Tibial nerve (tissue), 4 donors: ENCODE measurements at regions not wholly inside any gene's neighbourhood (a gene's known extent, or its start where the extent isn't known, plus 50 kb on each side); places are given as distances from the start of the nearest gene placed in this dataset.

Experiments
- EP300 ChIP-seq, 2 donors: sonication (generic); formaldehyde crosslinking; IDR thresholded peaks; one replicate each; pipeline ENCODE4 v1.6.1; 2017; ENCODE audit warnings: antibody characterized with exemption in 2 of 2, mild to moderate bottlenecking in 1 of 2
- POLR2A ChIP-seq, 2 donors: fragments of 450-650 bp; IDR thresholded peaks; one replicate each; pipeline ENCODE4 v1.6.1; 2017; ENCODE audit warnings: antibody characterized with exemption in 2 of 2, mild to moderate bottlenecking in 2 of 2, moderate library complexity in 2 of 2
- TF ChIP-seq, protein P1 (sequence below), 5 experiments: fragments of 200-600 bp in 3 of 5; fragments of 450-650 bp in 2 of 5; sonication (generic) in 3 of 5; IDR thresholded peaks; one replicate each; pipeline ENCODE4 v1.5.1; 2016 to 2019; ENCODE audit warnings: antibody characterized with exemption in 5 of 5, mild to moderate bottlenecking in 3 of 5, moderate library complexity in 2 of 5

DNA sequence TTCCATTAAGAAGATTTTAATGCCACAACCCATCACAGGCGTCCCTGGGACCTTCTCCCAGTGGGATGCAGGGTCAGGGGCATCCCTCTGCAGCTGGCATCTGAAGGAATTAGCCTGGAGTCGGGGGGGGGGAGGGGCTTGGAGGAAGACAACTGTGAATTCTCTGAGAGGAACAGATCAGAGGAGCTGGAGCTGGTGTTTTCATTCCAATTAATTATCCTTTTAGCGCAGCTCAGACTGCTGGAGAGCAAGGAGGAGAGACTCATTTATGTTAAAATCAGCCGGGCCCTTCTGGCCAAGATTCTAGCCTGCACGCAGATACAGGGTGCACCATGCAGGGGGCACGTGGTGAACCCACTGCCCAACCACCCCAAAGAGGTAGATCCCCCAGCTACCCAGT is 116.2 kb downstream of the CHST1 start:
- TF ChIP-seq, protein P1, sequence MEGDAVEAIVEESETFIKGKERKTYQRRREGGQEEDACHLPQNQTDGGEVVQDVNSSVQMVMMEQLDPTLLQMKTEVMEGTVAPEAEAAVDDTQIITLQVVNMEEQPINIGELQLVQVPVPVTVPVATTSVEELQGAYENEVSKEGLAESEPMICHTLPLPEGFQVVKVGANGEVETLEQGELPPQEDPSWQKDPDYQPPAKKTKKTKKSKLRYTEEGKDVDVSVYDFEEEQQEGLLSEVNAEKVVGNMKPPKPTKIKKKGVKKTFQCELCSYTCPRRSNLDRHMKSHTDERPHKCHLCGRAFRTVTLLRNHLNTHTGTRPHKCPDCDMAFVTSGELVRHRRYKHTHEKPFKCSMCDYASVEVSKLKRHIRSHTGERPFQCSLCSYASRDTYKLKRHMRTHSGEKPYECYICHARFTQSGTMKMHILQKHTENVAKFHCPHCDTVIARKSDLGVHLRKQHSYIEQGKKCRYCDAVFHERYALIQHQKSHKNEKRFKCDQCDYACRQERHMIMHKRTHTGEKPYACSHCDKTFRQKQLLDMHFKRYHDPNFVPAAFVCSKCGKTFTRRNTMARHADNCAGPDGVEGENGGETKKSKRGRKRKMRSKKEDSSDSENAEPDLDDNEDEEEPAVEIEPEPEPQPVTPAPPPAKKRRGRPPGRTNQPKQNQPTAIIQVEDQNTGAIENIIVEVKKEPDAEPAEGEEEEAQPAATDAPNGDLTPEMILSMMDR (IDR thresholded peaks at IDR 0.05), result no peak
- TF ChIP-seq POLR2A (IDR thresholded peaks at IDR 0.05) (no peak), EP300 (IDR thresholded peaks at IDR 0.05) (no peak)
